IMR-90 (cell line): ENCODE measurements at regions not wholly inside any gene's neighbourhood (a gene's known extent, or its start where the extent isn't known, plus 50 kb on each side); places are given as distances from the start of the nearest gene placed in this dataset.

Experiments used
- ATAC-seq: fragments of 200-7000 bp; cut with Tn5 transposase; 2 replicates; pipeline ENCODE4 v1.9.1; 2020; ENCODE audit warnings: low read depth, mild to moderate bottlenecking, moderate library complexity
- BruUV-seq: library from RNA; stranded (reverse); fragments of 400-500 nt; replicated peaks from 2 replicates; lab custom pipeline; 2021; lab: Mats Ljungman, UMichigan
- CTCF ChIA-PET: fragments of 300-600 bp; formaldehyde crosslinking; extraction: SDS; loops from one replicate; lab custom pipeline; 2021; ENCODE audit warnings: antibody characterized with exemption; lab: Yijun Ruan, JAX
- POLR2A ChIA-PET: fragments of 300-600 bp; sonication (Branson Sonifier 250); formaldehyde crosslinking; loops from one replicate; lab custom pipeline; 2022; ENCODE audit warnings: antibody characterized with exemption; ENCODE audit not compliant: unreplicated experiment; lab: Charles Lee
- DNase-seq: peaks from one replicate; pipeline ENCODE4 v3.0.0; 2013
- H2AFZ ChIP-seq: replicated peaks from 2 replicates; pipeline ENCODE3; 2013; ENCODE audit warnings: low read length, mild to moderate bottlenecking; ENCODE audit not compliant: poor library complexity
- H2AK5ac ChIP-seq: 2 replicates; pipeline ENCODE4 v1.6.1; 2013; ENCODE audit warnings: low read depth, low read length, inconsistent platforms
- H2AK9ac ChIP-seq: replicated peaks from 2 replicates; pipeline ENCODE3; 2013; ENCODE audit warnings: mild to moderate bottlenecking, low read depth, low read length, moderate library complexity; ENCODE audit not compliant: poor library complexity
- H2BK120ac ChIP-seq: 2 replicates; pipeline ENCODE4 v1.6.1; 2013; ENCODE audit warnings: low read depth, low read length, inconsistent platforms
- H2BK15ac ChIP-seq: 3 replicates; pipeline ENCODE4 v1.6.1; 2013; ENCODE audit warnings: low read depth, low read length, inconsistent platforms
- H2BK20ac ChIP-seq: 2 replicates; pipeline ENCODE4 v1.6.1; 2013; ENCODE audit warnings: low read depth, mild to moderate bottlenecking, inconsistent platforms, low read length, moderate library complexity
- H2BK5ac ChIP-seq: 2 replicates; pipeline ENCODE4 v1.6.1; 2013; ENCODE audit warnings: mild to moderate bottlenecking, low read depth, low read length, inconsistent platforms; ENCODE audit not compliant: poor library complexity, severe bottlenecking
- H3K14ac ChIP-seq: replicated peaks from 2 replicates; pipeline ENCODE4 v1.6.1; 2013; ENCODE audit warnings: low read depth, low read length, inconsistent platforms
- H3K18ac ChIP-seq: 2 replicates; pipeline ENCODE4 v1.6.1; 2013; ENCODE audit warnings: low read depth, low read length, control low read depth
- H3K23ac ChIP-seq: 2 replicates; pipeline ENCODE4 v1.6.1; 2013; ENCODE audit warnings: low read depth, low read length, inconsistent platforms
- H3K27ac ChIP-seq: 2 replicates; pipeline ENCODE4 v1.5.1; 2013; ENCODE audit warnings: mild to moderate bottlenecking, control low read depth, low read length; ENCODE audit not compliant: insufficient read depth
- H3K27me3 ChIP-seq: 2 replicates; pipeline ENCODE4 v1.6.1; 2013; ENCODE audit warnings: low read length; ENCODE audit not compliant: control insufficient read depth, insufficient read depth
- H3K36me3 ChIP-seq: 2 replicates; pipeline ENCODE4 v1.6.1; 2013; ENCODE audit warnings: low read length, mixed read lengths; ENCODE audit not compliant: control insufficient read depth, insufficient read depth
- H3K4ac ChIP-seq: 2 replicates; pipeline ENCODE4 v1.6.1; 2013; ENCODE audit warnings: low read depth, low read length, inconsistent platforms
- H3K4me1 ChIP-seq: 2 replicates; pipeline ENCODE4 v1.6.1; 2013; ENCODE audit warnings: low read length, mixed read lengths; ENCODE audit not compliant: control insufficient read depth, insufficient read depth
- H3K4me2 ChIP-seq: 2 replicates; pipeline ENCODE4 v1.6.1; 2013; ENCODE audit warnings: low read depth, mild to moderate bottlenecking, control low read depth, low read length, moderate library complexity
- H3K4me3 ChIP-seq: 2 replicates; pipeline ENCODE4 v1.5.1; 2013; ENCODE audit warnings: low read depth, mild to moderate bottlenecking, control low read depth, low read length, moderate library complexity; ENCODE audit not compliant: insufficient read depth
- H3K56ac ChIP-seq: 2 replicates; pipeline ENCODE4 v1.6.1; 2013; ENCODE audit warnings: low read length, inconsistent platforms; ENCODE audit not compliant: insufficient read depth; ENCODE audit errors: extremely low read depth
- H3K79me1 ChIP-seq, 2 experiments: 2 replicates each; pipeline ENCODE4 v1.6.1; 2013; ENCODE audit warnings: low read length in 2 of 2, inconsistent platforms in 1 of 2, low read depth in 1 of 2
- H3K9ac ChIP-seq: 2 replicates; pipeline ENCODE4 v1.6.1; 2013; ENCODE audit warnings: low read depth, low read length, control low read depth
- H3K9me1 ChIP-seq: 2 replicates; pipeline ENCODE4 v1.6.1; 2013; ENCODE audit warnings: low read length, inconsistent platforms; ENCODE audit not compliant: insufficient read depth
- H3K9me3 ChIP-seq: 2 replicates; pipeline ENCODE4 v1.6.1; 2013; ENCODE audit warnings: low read length; ENCODE audit not compliant: control insufficient read depth, insufficient read depth
- H4K20me1 ChIP-seq: 2 replicates; pipeline ENCODE4 v1.6.1; 2013; ENCODE audit warnings: low read length, inconsistent platforms; ENCODE audit not compliant: insufficient read depth
- H4K5ac ChIP-seq: 2 replicates; pipeline ENCODE4 v1.6.1; 2013; ENCODE audit warnings: mild to moderate bottlenecking, low read depth, low read length, control low read depth
- H4K8ac ChIP-seq, 2 experiments: 2 replicates each; pipeline ENCODE4 v1.6.1; 2013; ENCODE audit warnings: low read depth in 2 of 2, low read length in 2 of 2, control low read depth in 1 of 2, inconsistent platforms in 1 of 2
- H4K91ac ChIP-seq: 2 replicates; pipeline ENCODE4 v1.6.1; 2013; ENCODE audit warnings: low read depth, low read length, inconsistent platforms; ENCODE audit not compliant: insufficient read depth
- BHLHE40 ChIP-seq: fragments of 150-350 bp; IDR thresholded peaks from 2 replicates; pipeline ENCODE4 v1.6.1; 2016; ENCODE audit warnings: mild to moderate bottlenecking, low read depth, low read length
- CEBPB ChIP-seq: IDR thresholded peaks from 2 replicates; pipeline ENCODE4 v1.6.1; 2012; ENCODE audit warnings: low read depth, low read length, improper control_type of control experiment
- CHD1 ChIP-seq: IDR thresholded peaks from 2 replicates; pipeline ENCODE4 v1.6.1; 2012; ENCODE audit warnings: low read depth, low read length, improper control_type of control experiment
- FOS ChIP-seq: fragments of 150-350 bp; IDR thresholded peaks from 2 replicates; pipeline ENCODE4 v1.6.1; 2016; ENCODE audit warnings: low read depth, low read length
- MAFK ChIP-seq: IDR thresholded peaks from 2 replicates; pipeline ENCODE4 v1.6.1; 2012; ENCODE audit warnings: low read depth, low read length, improper control_type of control experiment
- MAZ ChIP-seq: IDR thresholded peaks from 2 replicates; pipeline ENCODE4 v1.6.1; 2012; ENCODE audit warnings: low read depth, mild to moderate bottlenecking, low read length, improper control_type of control experiment, moderate library complexity, borderline replicate concordance
- MXI1 ChIP-seq: IDR thresholded peaks from 2 replicates; pipeline ENCODE4 v1.6.1; 2012; ENCODE audit warnings: low read depth, mild to moderate bottlenecking, low read length, moderate library complexity, borderline replicate concordance
- NFE2L2 ChIP-seq: fragments of 150-350 bp; IDR thresholded peaks from 2 replicates; pipeline ENCODE4 v1.6.1; 2016; ENCODE audit warnings: low read depth, mild to moderate bottlenecking, low read length
- POLR2A ChIP-seq: IDR thresholded peaks from 2 replicates; pipeline ENCODE4 v1.6.1; 2012; ENCODE audit warnings: mild to moderate bottlenecking, low read depth, low read length
- RAD21 ChIP-seq: IDR thresholded peaks from 2 replicates; pipeline ENCODE4 v1.6.1; 2012; ENCODE audit warnings: low read length, improper control_type of control experiment
- RCOR1 ChIP-seq: IDR thresholded peaks from 2 replicates; pipeline ENCODE4 v1.6.1; 2012; ENCODE audit warnings: mild to moderate bottlenecking, low read length, improper control_type of control experiment; ENCODE audit not compliant: insufficient replicate concordance
- RFX5 ChIP-seq: IDR thresholded peaks from 2 replicates; pipeline ENCODE4 v1.8.0; 2012; ENCODE audit warnings: low read depth, mild to moderate bottlenecking, low read length, moderate library complexity
- SMC3 ChIP-seq: fragments of 150-350 bp; IDR thresholded peaks from 2 replicates; pipeline ENCODE4 v1.6.1; 2016; ENCODE audit warnings: low read depth, mild to moderate bottlenecking, antibody characterized with exemption, low read length, moderate library complexity
- WGBS, 2 experiments: methylation state at CpG; one replicate each; pipeline versions ENCODE4 v1.1.5 to v1.1.7; 2013; ENCODE audit warnings: missing lambda C conversion rate in 2 of 2; ENCODE audit not compliant: insufficient read length in 1 of 2; ENCODE audit errors: extremely low coverage in 2 of 2; 5-methylcytosine and 5-hydroxymethylcytosine counted together
- dilution Hi-C: fragments of 300-500 bp; cut with HindIII; formaldehyde crosslinking; loops from one replicate; pipeline ENCODE4 v1.14.3; 2018; ENCODE audit warnings: low sequenced_read_pairs; ENCODE audit not compliant: unreplicated experiment
- in situ Hi-C: fragments of 300-500 bp; cut with MboI; formaldehyde crosslinking; loops from 3 replicates; pipeline ENCODE4 v1.14.3; 2019; ENCODE audit warnings: low sequenced_read_pairs, inconsistent platforms, mixed read lengths
- intact Hi-C: fragments of 100-400 bp; cut with micrococcal nuclease; formaldehyde crosslinking; loops from 2 replicates; pipeline ENCODE4 v1.10.0; 2022
- TF ChIP-seq, protein P1 (sequence below): fragments of 150-350 bp; IDR thresholded peaks from 2 replicates; pipeline ENCODE4 v1.6.1; 2017; ENCODE audit warnings: mild to moderate bottlenecking, antibody characterized with exemption, low read length, low read depth
- TF ChIP-seq, protein P2 (sequence below): conservative IDR thresholded peaks from 2 replicates; pipeline ENCODE4 v1.5.1; 2012; ENCODE audit warnings: mild to moderate bottlenecking, low read depth, low read length, improper control_type of control experiment

DNA sequence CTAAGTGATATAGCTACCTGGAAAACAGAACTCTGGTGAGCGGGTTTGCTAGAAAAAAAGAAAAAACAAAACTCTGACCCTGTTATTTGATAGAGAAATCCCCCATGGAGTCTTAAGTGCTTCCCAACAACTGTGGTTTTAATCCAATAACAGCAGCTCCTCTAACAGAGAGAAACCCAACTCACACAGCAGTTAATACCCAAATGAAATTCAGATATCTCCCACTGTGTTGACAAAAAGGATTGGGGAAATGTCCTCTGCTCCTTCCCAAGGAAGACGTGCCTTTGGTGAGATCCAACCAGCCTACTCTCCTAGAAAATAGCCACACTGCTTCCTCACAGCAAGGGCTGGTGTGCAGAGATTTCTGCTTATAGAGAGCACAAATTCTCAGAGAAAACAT lies 200.4 kb upstream of the FBXL4 start:
- Histone ChIP-seq H3K4me1 (no peaks in the 10 kb centered on the region), H3K4me3 (no peak overlapping the region), H4K91ac (no peak overlapping the region), H2BK20ac (no peak overlapping the region), H4K5ac (no peak overlapping the region), H3K18ac (no peak overlapping the region), H3K9me3 (no peaks in the 10 kb centered on the region), H3K27me3 (0 out of 2 replicates have a peak, but pooled peaks cover 1% of the 10 kb centered on the region), H2AK5ac (no peak overlapping the region), H2BK15ac (no peak overlapping the region), H3K4ac (no peak overlapping the region), H4K20me1 (no peaks in the 10 kb centered on the region), H3K36me3 (no peaks in the 10 kb centered on the region), H3K79me1 (no peaks in the 10 kb centered on the region), H2AFZ (no peak overlapping the region), H3K9me1 (no peaks in the 10 kb centered on the region), H3K4me2 (no peak overlapping the region), H2BK120ac (no peak overlapping the region), H3K14ac (no peak overlapping the region), H3K27ac (no peak overlapping the region), H3K23ac (no peak overlapping the region), H3K9ac (no peak overlapping the region), H2BK5ac (no peak overlapping the region), H2AK9ac (no peak overlapping the region), H4K8ac (no peak overlapping the region), H3K56ac (no peak overlapping the region)
- intact Hi-C loops (no loop called here), dilution Hi-C loops (no loop called here), in situ Hi-C loops (no loop called here)
- ChIA-PET POLR2A (no interaction called here), CTCF (no interaction called here)
- TF ChIP-seq MAZ (no peak), RFX5 (no peak), RAD21 (no peak), BHLHE40 (no peak), MAFK (no peak), RCOR1 (no peak), POLR2A (no peak), NFE2L2 (no peak), MXI1 (no peak), SMC3 (no peak), CHD1 (no peak), CEBPB (no peak), FOS (no peak)
- TF ChIP-seq, protein P1, sequence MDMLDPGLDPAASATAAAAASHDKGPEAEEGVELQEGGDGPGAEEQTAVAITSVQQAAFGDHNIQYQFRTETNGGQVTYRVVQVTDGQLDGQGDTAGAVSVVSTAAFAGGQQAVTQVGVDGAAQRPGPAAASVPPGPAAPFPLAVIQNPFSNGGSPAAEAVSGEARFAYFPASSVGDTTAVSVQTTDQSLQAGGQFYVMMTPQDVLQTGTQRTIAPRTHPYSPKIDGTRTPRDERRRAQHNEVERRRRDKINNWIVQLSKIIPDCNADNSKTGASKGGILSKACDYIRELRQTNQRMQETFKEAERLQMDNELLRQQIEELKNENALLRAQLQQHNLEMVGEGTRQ = no peak
- TF ChIP-seq, protein P2, sequence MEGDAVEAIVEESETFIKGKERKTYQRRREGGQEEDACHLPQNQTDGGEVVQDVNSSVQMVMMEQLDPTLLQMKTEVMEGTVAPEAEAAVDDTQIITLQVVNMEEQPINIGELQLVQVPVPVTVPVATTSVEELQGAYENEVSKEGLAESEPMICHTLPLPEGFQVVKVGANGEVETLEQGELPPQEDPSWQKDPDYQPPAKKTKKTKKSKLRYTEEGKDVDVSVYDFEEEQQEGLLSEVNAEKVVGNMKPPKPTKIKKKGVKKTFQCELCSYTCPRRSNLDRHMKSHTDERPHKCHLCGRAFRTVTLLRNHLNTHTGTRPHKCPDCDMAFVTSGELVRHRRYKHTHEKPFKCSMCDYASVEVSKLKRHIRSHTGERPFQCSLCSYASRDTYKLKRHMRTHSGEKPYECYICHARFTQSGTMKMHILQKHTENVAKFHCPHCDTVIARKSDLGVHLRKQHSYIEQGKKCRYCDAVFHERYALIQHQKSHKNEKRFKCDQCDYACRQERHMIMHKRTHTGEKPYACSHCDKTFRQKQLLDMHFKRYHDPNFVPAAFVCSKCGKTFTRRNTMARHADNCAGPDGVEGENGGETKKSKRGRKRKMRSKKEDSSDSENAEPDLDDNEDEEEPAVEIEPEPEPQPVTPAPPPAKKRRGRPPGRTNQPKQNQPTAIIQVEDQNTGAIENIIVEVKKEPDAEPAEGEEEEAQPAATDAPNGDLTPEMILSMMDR = no peak
- DNase-seq (no peak), ATAC-seq (no peak)
- no TSS peak for BruUV-seq
- WGBS, 2 experiments = no CpG with 5 or more reads among the region's 2 CpGs
